GM18508 (cell line): ENCODE measurements at regions not wholly inside any gene's neighbourhood (a gene's known extent, or its start where the extent isn't known, plus 50 kb on each side); places are given as distances from the start of the nearest gene placed in this dataset.

Experiments
- ATAC-seq: cut with Tn5 transposase; IDR thresholded peaks from one replicate; pipeline ENCODE4 v1.9.1; 2021; ENCODE audit warnings: moderate number of reproducible peaks; ENCODE audit not compliant: insufficient read depth, unreplicated experiment

- ATAC-seq = no peak
These were observed 73.1 kb downstream of the RTP5 start for GRCh38 chr2:241942416-241943208.

DNA sequence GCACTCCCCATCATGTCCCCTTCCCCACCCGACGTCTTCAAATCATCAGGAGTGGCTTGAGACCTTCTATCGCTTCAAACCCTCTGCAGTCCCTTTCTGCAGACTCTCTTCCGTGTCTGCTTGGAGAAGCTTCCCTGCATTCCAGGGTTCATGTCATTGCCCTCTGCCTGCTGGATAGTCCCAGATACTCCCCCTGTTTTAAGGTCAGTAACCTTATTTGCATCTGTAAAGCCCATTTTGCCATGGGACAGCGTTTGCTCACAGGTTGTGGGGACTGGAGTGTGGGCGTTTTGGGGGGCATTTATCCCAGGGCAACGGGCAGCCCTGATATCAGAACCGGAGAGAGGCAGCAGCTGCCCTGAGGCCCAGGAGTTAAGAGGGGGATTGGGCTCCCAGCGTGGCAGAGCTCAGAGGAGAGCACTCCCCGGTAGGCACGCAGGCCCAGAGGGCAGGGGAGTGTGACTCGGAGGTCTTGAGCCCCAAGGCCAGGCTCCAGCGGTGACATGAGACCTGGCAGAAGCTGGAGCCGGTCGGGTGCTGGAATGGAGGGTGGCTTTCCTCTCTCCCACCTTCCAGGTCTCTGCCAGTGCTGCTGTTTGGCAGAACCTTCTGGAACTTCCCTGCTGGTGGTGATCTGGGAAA lies 73.8 kb downstream of the RTP5 start:
- no peak for ATAC-seq

DNA sequence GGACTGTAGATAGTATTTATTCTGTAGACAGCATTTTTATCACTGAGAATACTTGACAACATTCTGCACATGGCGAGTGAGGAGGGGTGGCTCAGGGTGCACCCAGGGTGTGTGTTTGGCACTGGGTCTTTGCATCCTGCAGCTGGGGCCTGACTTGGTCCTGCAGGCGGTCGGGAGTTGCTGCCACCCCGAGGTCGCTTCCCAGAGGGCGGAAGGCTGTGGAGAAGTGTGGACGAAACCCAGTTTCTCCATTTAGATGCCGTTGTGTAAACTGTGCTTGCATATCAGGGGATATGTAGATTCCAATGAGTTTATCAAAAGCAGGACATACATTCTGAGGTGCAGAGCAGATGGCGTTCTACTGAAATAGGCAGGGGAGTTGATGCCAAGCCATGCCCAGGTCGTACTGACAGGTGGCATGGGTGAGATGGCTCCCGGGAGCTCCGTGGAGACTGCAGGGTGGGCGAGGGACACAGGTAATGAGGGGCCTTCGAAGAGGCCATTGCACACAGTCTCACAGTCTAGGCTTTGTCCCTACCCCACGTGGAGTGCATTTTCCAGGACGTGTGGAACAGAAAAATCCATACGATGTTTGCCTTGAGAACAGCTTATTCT lies 74.5 kb downstream of the RTP5 start:
- ATAC-seq = no peak

- ATAC-seq = no peak
These were observed 75.3 kb downstream of the RTP5 start for GRCh38 chr2:241944821-241945220.

DNA sequence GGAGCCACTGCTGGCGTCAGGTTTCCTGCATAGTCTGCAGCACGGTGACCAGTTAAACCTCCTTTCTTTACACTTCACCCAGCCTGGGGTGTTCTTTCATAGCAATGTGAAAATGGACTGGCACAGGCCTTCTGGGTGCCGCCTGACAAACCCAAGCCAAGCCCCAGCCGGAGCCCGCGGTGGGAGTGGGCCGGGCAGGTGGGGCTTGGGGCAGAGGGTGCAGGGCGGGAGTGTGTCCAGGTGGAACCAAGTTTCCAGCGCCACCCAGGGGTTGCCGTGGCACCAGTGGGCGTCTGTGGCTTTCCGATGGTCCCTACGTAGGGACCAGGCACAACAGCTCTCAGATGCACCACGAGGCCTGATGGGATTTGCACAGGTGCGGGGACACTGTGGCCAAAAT lies 75.8 kb downstream of the RTP5 start:
- ATAC-seq = no peak

GRCh38 chr2:241945803-241946202 lies 76.3 kb downstream of the RTP5 start:
- no peak for ATAC-seq

DNA sequence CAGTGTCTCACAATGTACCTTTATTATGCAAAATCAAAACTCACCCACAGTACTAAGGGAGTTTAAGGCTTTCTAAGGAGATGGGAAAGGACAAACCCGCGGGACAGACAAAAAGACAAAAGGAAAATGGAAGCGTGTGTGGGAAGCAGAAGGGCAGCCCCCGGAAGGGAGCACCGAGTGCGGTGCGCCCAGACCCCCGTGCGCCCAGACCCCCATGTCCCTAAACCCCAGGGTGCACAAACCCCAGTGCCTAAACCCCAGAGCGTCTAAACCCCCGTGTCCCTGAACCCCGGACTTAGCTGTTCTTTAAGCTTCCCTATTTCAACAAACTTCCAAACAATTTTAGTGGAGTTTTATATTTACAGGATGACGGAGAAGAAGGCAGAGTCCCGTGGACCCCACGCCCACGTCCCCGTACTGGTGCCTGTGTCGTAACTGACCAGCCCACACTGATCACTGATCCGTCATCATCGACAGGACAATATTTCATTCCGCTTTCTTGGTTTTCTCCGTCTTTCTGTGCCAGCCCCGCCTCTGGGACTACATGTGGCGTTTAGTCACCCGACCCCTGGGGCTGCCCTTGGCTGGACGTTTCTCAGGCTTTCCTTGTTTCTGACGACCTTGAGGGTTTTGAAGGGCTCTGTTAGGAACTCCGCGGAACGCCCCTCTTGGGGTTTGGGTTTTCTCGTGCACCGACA lies 76.9 kb downstream of the RTP5 start:
- ATAC-seq = no peak

- no peak for ATAC-seq
These were observed 77.4 kb downstream of the RTP5 start for GRCh38 chr2:241947004-241947350.

DNA sequence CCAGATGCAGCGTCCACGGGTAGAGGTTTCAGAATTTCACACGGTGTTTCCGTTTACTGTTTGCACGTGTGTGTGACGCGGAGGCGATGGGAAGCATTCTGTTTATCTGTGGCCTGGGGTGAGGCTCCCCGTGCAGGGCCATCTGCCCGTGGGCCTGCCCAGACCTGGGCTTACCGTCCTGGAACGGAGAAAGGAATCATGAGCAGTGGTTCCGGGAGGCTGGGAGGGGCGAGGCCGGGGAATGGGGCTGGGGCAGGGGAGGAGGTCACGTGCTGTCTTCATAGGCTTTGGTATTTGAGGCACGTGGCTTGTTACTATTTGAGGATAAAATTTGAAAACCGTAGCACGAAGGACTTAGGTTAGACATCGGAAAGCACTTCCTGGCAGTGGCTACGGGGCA lies 77.9 kb downstream of the RTP5 start:
- ATAC-seq = no peak

GRCh38 chr2:241947876-241948275 lies 78.3 kb downstream of the RTP5 start:
- ATAC-seq = no peak

DNA sequence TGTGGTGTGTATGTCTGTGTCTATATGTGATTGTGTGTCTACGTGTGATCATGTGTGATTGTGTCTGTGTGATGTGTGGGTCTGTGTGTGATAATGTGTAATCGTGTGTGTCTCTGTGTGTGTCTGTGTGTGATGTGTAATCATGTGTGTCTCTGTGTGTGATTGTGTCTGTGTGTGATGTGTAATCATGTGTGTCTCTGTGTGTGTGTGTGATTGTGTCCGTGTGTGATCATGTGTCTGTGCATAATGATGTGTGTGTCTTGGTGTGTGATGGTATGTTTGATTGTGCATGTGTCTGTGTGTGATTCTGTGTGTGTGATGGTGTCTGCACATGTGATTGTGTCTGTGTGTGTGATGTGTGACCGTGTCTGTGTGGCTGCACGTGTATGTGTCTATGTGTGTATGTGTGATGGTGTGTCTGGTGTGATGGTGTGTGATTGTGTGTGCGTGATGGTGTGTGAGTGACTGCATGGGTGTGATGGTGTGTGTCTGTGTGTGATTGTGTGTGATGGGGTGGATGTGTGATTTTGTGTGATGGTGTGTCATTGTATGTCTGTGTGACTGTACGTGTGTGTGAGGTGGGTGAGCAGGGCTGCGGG lies 78.9 kb downstream of the RTP5 start:
- ATAC-seq = no peak

DNA sequence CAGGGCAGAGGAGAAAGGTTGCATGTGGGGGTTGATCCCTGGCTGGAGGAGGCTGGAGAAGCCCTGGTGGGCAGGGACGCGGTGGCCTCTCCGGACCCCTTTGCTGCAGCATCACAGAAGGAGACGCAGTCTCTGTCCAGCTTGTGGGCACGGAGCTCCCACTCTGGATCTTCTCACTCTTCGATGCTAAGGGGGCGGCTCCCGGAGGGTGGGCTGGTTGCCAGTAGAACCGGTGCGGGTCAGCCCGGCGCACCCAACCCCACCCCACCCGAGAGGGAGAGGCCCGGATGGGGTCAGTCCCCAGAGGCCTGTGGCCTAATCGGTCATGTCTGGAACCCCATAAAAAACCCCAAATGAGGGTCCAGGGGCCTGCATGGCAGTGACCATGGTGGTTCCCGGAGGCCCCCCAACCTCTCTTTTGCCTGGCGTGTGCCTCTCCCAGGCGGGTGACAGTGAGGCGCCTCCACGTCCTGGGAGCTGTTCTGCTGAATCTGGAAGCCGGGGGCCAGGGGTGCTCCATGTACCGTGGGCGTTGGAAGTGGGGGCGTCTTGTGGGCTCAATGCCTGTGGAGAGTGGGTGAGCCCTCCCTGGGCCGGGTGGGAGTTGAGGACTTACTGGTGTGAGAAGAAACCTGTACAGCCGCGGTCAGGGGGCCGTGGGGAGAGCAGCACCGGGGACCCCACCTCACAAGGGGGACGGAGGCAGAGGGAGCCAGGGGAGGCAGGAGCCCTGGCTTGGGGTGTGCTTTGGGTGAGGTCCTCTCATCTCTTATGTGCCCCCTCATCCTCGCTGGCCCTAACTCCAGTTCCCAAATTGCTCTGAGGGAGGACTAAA lies 79.6 kb downstream of the RTP5 start:
- ATAC-seq = no peak

- no peak for ATAC-seq
These were observed 80.3 kb downstream of the RTP5 start for GRCh38 chr2:241949736-241950412.

- no peak for ATAC-seq
These were observed 81.1 kb downstream of the RTP5 start for GRCh38 chr2:241950413-241951315.

- ATAC-seq = no peak
These were observed 81.8 kb downstream of the RTP5 start for GRCh38 chr2:241951316-241951700.

DNA sequence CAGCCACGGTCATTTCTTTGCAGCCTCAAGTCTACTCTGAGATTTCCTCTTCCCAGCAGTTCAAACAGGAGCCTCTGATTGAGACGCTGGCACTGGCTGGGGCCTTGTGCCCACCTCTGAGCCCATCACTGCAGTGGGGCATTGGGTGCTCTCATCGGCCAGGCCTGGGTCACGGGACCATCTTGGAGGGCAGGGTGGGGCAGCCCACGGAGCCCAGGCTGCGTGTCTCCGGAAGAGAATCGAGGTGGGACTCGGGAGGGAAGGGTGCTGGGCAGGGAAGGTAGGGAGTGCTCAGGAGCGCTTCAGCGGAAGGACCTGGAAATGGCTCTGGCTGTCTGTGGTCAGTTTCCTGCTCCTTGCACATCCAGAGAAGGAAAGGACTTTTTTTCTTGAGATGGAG lies 82.4 kb downstream of the RTP5 start:
- no peak for ATAC-seq

GRCh38 chr2:241952816-241953215 lies 83.3 kb downstream of the RTP5 start:
- no peak for ATAC-seq

DNA sequence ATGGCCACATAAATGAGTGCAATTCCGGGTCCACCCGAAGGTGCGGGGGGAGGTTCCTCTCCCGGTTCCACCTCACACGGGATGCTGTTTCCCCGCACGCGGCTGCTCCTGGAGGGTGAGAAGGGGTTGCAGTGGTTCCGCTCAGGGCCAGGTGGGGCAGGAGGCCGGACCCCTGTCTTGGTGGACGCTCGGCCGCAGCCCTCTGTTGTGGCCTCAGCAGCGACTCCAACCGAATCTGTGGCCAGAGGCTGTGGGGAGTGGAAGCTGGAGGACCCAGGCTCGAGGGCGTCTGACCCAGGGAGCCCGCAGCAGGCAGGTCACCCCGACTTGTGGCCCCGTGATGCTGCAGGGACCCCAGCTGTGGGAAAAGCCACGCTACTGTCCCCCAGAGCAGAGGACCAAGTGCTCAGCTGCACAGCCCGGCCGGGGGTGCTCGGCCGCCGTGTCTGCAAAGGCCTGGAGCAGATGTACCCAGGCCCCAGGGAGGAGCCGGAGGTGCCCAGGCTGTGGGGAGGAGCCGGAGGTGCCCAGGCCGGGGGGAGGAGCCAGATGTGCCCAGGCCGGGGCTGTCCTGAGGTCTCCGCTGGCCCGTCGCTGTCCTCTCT lies 83.9 kb downstream of the RTP5 start:
- ATAC-seq = no peak
